ENCODE measurements at regions not wholly inside any gene's neighbourhood (a gene's known extent, or its start where the extent isn't known, plus 50 kb on each side); places are given as distances from the start of the nearest gene placed in this dataset.

DNA sequence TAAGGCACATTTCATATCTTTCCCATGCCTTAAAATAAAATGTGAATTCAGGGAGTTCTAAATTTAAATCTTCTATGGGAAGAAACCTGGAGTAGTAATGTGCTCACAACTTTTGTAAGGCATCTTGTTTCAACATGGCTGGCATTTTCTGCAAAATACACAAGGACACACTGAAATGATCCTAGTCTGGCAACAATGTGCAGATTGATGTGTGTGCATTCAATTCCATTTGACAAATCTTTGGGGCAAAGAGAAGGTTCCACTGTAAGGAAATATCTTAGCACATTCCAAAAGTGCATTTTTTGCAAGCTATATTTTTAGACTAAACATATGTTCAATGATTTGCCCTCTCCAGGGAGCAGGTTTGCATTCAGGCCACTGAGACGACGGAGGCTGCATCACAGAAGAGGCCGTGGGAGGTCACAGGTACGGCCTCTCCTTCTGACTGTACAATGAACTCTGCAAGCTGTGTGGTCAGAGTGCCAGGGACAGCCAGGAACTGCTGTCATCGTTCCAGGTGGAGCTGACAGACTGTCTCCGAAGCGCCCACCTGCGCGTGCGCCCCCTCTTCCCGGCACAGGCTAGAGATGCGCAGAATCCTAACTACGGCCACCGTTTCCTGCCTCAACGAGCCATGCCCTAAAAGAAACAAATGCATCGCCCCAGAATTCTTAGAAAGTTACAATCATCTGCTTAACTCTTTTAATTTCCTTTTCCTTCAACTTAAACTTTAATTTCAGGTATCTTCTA, 149.2 kb upstream of the POU3F3 start:
- H3K4me2 ChIP-seq (ENCODE audit: insufficient read depth, insufficient read length, low read length), result no peak overlapping the region
- H3K79me1 ChIP-seq (ENCODE audit: insufficient read depth, low read depth, low read length, poor library complexity, severe bottlenecking), result no peaks in the 10 kb centered on the region
- no CpG with 5 or more reads among the region's 16 CpGs for WGBS (ENCODE audit: extremely low coverage, insufficient read length, low lambda C conversion rate)
- H3K9ac ChIP-seq (ENCODE audit: extremely low read depth, insufficient read length, low read length), result no peak overlapping the region
- no peak overlapping the region for H3K4me3 Mint-ChIP-seq
- no peaks in the 10 kb centered on the region for H3K9me3 Mint-ChIP-seq
- H3T11ph ChIP-seq (ENCODE audit: low read length), result no peak overlapping the region
- H3K27ac ChIP-seq (ENCODE audit: insufficient read length, low read depth, low read length), result no peak overlapping the region
- no peak overlapping the region for H2BK5ac ChIP-seq (ENCODE audit: insufficient read length, low read length)
- no peak overlapping the region for H2BK20ac ChIP-seq (ENCODE audit: low read depth, low read length, poor library complexity, severe bottlenecking)
- no peak overlapping the region for H3K14ac ChIP-seq (ENCODE audit: insufficient read depth, low read length)
- H3K4me1 ChIP-seq (ENCODE audit: insufficient read depth, low read length), result no peaks in the 10 kb centered on the region
- no peak overlapping the region for H2BK120ac ChIP-seq (ENCODE audit: low read depth, low read length, poor library complexity, severe bottlenecking)
- H3K36me3 Mint-ChIP-seq (ENCODE audit: insufficient read depth in 1 of 3, low read depth in 3 of 3), result no peaks in the 10 kb centered on the region
- H3K23me2 ChIP-seq (ENCODE audit: insufficient read length, low read depth, low read length, poor library complexity, severe bottlenecking), result no peaks in the 10 kb centered on the region
- no peak overlapping the region for H2BK12ac ChIP-seq (ENCODE audit: insufficient read length, low read depth, low read length)
- H3K18ac ChIP-seq (ENCODE audit: insufficient read length, low read depth, low read length), result no peak overlapping the region
- 0 out of 2 replicates have a peak, but pooled peaks cover 4% of the 10 kb centered on the region for H3K27me3 Mint-ChIP-seq (ENCODE audit: low read depth)
- no peak overlapping the region for H3K23ac ChIP-seq (ENCODE audit: insufficient read length, low read depth, low read length)
- DNase-seq, result no peak
- H4K8ac ChIP-seq (replicated peaks; ENCODE audit: insufficient read length, low read depth, low read length), result no peak overlapping the region
- H4K5ac ChIP-seq (ENCODE audit: insufficient read length, low read depth, low read length), result no peak overlapping the region
- no peak overlapping the region for H4K91ac ChIP-seq (ENCODE audit: insufficient read length, low read depth, low read length)
- peaks cover 24 to 27% of the 10 kb centered on the region in 2 experiments for H3K4me1 Mint-ChIP-seq
- H3K56ac ChIP-seq (ENCODE audit: insufficient read length, low read depth, low read length), result no peak overlapping the region
- H2AK5ac ChIP-seq (ENCODE audit: insufficient read length, low read length), result no peak overlapping the region
- H2BK15ac ChIP-seq (ENCODE audit: low read depth, low read length), result no peak overlapping the region
- TF ChIP-seq, protein P1, sequence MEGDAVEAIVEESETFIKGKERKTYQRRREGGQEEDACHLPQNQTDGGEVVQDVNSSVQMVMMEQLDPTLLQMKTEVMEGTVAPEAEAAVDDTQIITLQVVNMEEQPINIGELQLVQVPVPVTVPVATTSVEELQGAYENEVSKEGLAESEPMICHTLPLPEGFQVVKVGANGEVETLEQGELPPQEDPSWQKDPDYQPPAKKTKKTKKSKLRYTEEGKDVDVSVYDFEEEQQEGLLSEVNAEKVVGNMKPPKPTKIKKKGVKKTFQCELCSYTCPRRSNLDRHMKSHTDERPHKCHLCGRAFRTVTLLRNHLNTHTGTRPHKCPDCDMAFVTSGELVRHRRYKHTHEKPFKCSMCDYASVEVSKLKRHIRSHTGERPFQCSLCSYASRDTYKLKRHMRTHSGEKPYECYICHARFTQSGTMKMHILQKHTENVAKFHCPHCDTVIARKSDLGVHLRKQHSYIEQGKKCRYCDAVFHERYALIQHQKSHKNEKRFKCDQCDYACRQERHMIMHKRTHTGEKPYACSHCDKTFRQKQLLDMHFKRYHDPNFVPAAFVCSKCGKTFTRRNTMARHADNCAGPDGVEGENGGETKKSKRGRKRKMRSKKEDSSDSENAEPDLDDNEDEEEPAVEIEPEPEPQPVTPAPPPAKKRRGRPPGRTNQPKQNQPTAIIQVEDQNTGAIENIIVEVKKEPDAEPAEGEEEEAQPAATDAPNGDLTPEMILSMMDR (conservative IDR thresholded peaks at IDR 0.05), result no peak
- no peak overlapping the region for H3K4ac ChIP-seq (ENCODE audit: low read depth, low read length)
- H4K20me1 ChIP-seq (ENCODE audit: control insufficient read depth, insufficient read depth, insufficient read length), result no peaks in the 10 kb centered on the region
- H3K9me3 ChIP-seq (ENCODE audit: control insufficient read depth, low read depth, low read length), result no peaks in the 10 kb centered on the region
- H2AFZ ChIP-seq (ENCODE audit: low read length), result no peak overlapping the region
- no peaks in the 10 kb centered on the region for H3K79me2 ChIP-seq (ENCODE audit: insufficient read depth, low read length)
- 0 out of 7 replicates have a peak overlapping the region, but pooled peaks of 1 of the 3 experiments have one; percentile 27 for H3K27ac Mint-ChIP-seq
- no peaks in the 10 kb centered on the region for H3K27me3 ChIP-seq (ENCODE audit: insufficient read depth, low read length)

Data from H9 (cell line).